ENCODE measurements at regions not wholly inside any gene's neighbourhood (a gene's known extent, or its start where the extent isn't known, plus 50 kb on each side); places are given as distances from the start of the nearest gene placed in this dataset.

- intact Hi-C loops (cut with micrococcal nuclease), result no loop called here
- CTCF ChIA-PET (ENCODE audit: low intra/inter-chr PET ratio), result no interaction called here
- no peak overlapping the region for H3K27ac ChIP-seq (ENCODE audit: extremely low read depth, low read depth, low read length)
- FAIRE-seq (no peak), ATAC-seq (no peak), DNase-seq (ENCODE audit: extremely low read depth in 1 of 4, low spot score in 3 of 4) (no peak)
- no peaks in the 10 kb centered on the region for H3K9me3 ChIP-seq (replicated peaks; ENCODE audit: control insufficient read depth, insufficient read depth, low read depth, low read length)
- no peaks in the 10 kb centered on the region for H3K9me1 ChIP-seq (ENCODE audit: control insufficient read depth, insufficient read depth, low read length)
- no TSS peak for BruUV-seq (replicated peaks)
- POLR2A ChIA-PET, result no interaction called here
- H3K9ac ChIP-seq (ENCODE audit: insufficient read depth in 1 of 2, low read depth in 2 of 2, low read length in 2 of 2), result no peak overlapping the region
- in situ Hi-C loops (cut with MboI), result no loop called here
- no peaks in the 10 kb centered on the region for H3K27me3 ChIP-seq (ENCODE audit: control insufficient read depth in 2 of 2, insufficient read depth in 2 of 2, low read length in 2 of 2)
- H3K79me2 ChIP-seq (ENCODE audit: control insufficient read depth, insufficient read depth, low read length), result no peaks in the 10 kb centered on the region
- H2AFZ ChIP-seq (ENCODE audit: low read depth, low read length), result no peak overlapping the region
- H4K20me1 ChIP-seq (replicated peaks; ENCODE audit: control insufficient read depth, insufficient read depth, low read length), result no peaks in the 10 kb centered on the region
- TF ChIP-seq FOSL1 (tag; conservative IDR thresholded peaks at IDR 0.05), result no peak
- TF ChIP-seq RAD21 (CRISPR knock-in tag; conservative IDR thresholded peaks at IDR 0.05 in 1 of 2, IDR thresholded peaks at IDR 0.05 in 1 of 2), result peak in 1 of 2 experiments; percentile 29; a peak in 1 of 4 replicates
- peak in 2 of 3 experiments; percentile 25 to 33; a peak in 3 of 6 replicates for TF ChIP-seq CTCF (IDR thresholded peaks at IDR 0.05 in 2 of 3, conservative IDR thresholded peaks at IDR 0.05 in 1 of 3; ENCODE audit: insufficient read depth in 2 of 3, low read depth in 1 of 3, low read length in 3 of 3)
- TF ChIP-seq CLOCK (CRISPR knock-in tag; IDR thresholded peaks at IDR 0.05; ENCODE audit: borderline replicate concordance), result no peak
- TF ChIP-seq GTF3C2 (IDR thresholded peaks at IDR 0.05; ENCODE audit: borderline replicate concordance, extremely low read depth, insufficient read length), result no peak
- 6% methylated on average over 4 of the region's 4 CpGs for WGBS (ENCODE audit: insufficient coverage, low coverage, missing lambda C conversion rate)
- no peak overlapping the region for H3K4me2 ChIP-seq (ENCODE audit: insufficient read depth, low read length)
- no peaks in the 10 kb centered on the region for H3K36me3 ChIP-seq (ENCODE audit: control insufficient read depth, insufficient read depth, low read length)
- no peaks in the 10 kb centered on the region for H3K4me1 ChIP-seq (replicated peaks in 1 of 2; ENCODE audit: control insufficient read depth in 2 of 2, insufficient read depth in 2 of 2, low read length in 2 of 2)
- no peak overlapping the region for H3K4me3 ChIP-seq
Observed at GRCh38 chr5:115033861-115034260, 135.8 kb downstream of the TRIM36 start.

Data from K562 (cell line).